NAMALWA (cell line): ENCODE measurements at regions not wholly inside any gene's neighbourhood (a gene's known extent, or its start where the extent isn't known, plus 50 kb on each side); places are given as distances from the start of the nearest gene placed in this dataset.
"Not testable (repeated sequence)": the region's sequence is repeated elsewhere in the genome, so short reads cannot be mapped to it uniquely, and the experiment has no call there.

Experiments
- DNase-seq: peaks from one replicate; pipeline ENCODE4 v3.0.0-alpha.2; 2015; ENCODE audit warnings: low spot score

- DNase-seq: no peak
These were observed 1106.0 kb downstream of the RPIA start for GRCh38 chr2:89797320-89798038.

- DNase-seq: not testable (repeated sequence)
These were observed 1109.7 kb downstream of the RPIA start for GRCh38 chr2:89801207-89801606.

GRCh38 chr2:89806363-89806762 is 1114.9 kb downstream of the RPIA start:
- DNase-seq: not testable (repeated sequence)

GRCh38 chr2:89811295-89811694 is 1119.8 kb downstream of the RPIA start:
- no peak for DNase-seq

GRCh38 chr2:89811910-89812309 is 1120.4 kb downstream of the RPIA start:
- not testable (repeated sequence) for DNase-seq

- not testable (repeated sequence) for DNase-seq
These were observed 1122.9 kb downstream of the RPIA start for GRCh38 chr2:89814359-89814758.

GRCh38 chr2:89818873-89819272 is 1127.4 kb downstream of the RPIA start:
- DNase-seq: no peak

GRCh38 chr2:89819809-89820208 is 1128.3 kb downstream of the RPIA start:
- DNase-seq: no peak

GRCh38 chr2:89820248-89820647 is 1128.8 kb downstream of the RPIA start:
- no peak for DNase-seq

GRCh38 chr2:89821455-89821945 is 1130.0 kb downstream of the RPIA start:
- DNase-seq: no peak

GRCh38 chr2:89822342-89822741 is 1130.9 kb downstream of the RPIA start:
- DNase-seq: not testable (repeated sequence)

- no peak for DNase-seq
These were observed 1132.1 kb downstream of the RPIA start for GRCh38 chr2:89823556-89823955.

- no peak for DNase-seq
These were observed 1133.6 kb downstream of the RPIA start for GRCh38 chr2:89825034-89825433.

- DNase-seq: not testable (repeated sequence)
These were observed 1135.3 kb downstream of the RPIA start for GRCh38 chr2:89826741-89827140.

- not testable (repeated sequence) for DNase-seq
These were observed 1136.4 kb downstream of the RPIA start for GRCh38 chr2:89827829-89828228.

GRCh38 chr2:89828416-89828815 is 1136.9 kb downstream of the RPIA start:
- DNase-seq: not testable (repeated sequence)

GRCh38 chr2:89828961-89829631 is 1137.6 kb downstream of the RPIA start:
- DNase-seq: peak; percentile 33

GRCh38 chr2:89829828-89830227 is 1138.4 kb downstream of the RPIA start:
- no peak for DNase-seq

- DNase-seq: not testable (repeated sequence)
These were observed 1139.1 kb downstream of the RPIA start for GRCh38 chr2:89830341-89831218.

GRCh38 chr2:89831641-89832498 is 1140.4 kb downstream of the RPIA start:
- DNase-seq: no peak

- DNase-seq: peak; percentile 28
These were observed 1141.8 kb downstream of the RPIA start for GRCh38 chr2:89833116-89833779.
